ENCODE measurements at regions not wholly inside any gene's neighbourhood (a gene's known extent, or its start where the extent isn't known, plus 50 kb on each side); places are given as distances from the start of the nearest gene placed in this dataset.
"Not testable (repeated sequence)": the region's sequence is repeated elsewhere in the genome, so short reads cannot be mapped to it uniquely, and the experiment has no call there.

- no peak for DNase-seq (ENCODE audit: low spot score)
Observed at GRCh38 chrX:41981481-41982013, 58.2 kb upstream of the CASK start.

GRCh38 chrX:41974677-41975076 is 51.3 kb upstream of the CASK start:
- not testable (repeated sequence) for DNase-seq (ENCODE audit: low spot score)

- no peak for DNase-seq (ENCODE audit: low spot score)
Observed at GRCh38 chrX:41973208-41973607, 49.9 kb upstream of the CASK start.
